Jurkat, Clone E6-1 (cell line): ENCODE measurements at regions not wholly inside any gene's neighbourhood (a gene's known extent, or its start where the extent isn't known, plus 50 kb on each side); places are given as distances from the start of the nearest gene placed in this dataset.

Experiments
- DNase-seq: peaks from one replicate; pipeline ENCODE4 v3.0.0-alpha.2; 2011; ENCODE audit warnings: low read depth, low spot score
- H3K4me3 ChIP-seq: 2 replicates; pipeline ENCODE4 v1.5.1; 2011; ENCODE audit warnings: mild to moderate bottlenecking, low read length, control low read depth, moderate library complexity

DNA sequence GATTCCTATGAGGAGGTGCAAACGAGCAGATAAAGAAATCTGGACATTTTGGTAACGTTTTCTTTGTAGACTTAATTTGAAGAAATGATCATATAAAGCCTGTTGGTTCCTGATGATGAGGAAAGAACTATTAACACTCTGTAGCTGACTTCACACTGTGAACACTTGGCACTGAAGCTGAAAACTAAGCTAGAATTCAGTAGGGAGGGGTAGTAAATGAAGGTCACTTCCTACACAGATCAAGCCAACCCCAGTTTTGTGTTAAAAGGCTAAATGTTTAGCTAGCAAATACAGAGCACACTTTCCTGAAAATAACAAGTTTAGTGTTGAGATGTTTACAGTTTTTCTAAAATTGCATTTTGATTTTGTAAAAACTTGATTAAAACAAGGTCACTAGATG is 296.2 kb upstream of the PRDM1 start:
- DNase-seq, result no peak
- no peak overlapping the region for H3K4me3 ChIP-seq

DNA sequence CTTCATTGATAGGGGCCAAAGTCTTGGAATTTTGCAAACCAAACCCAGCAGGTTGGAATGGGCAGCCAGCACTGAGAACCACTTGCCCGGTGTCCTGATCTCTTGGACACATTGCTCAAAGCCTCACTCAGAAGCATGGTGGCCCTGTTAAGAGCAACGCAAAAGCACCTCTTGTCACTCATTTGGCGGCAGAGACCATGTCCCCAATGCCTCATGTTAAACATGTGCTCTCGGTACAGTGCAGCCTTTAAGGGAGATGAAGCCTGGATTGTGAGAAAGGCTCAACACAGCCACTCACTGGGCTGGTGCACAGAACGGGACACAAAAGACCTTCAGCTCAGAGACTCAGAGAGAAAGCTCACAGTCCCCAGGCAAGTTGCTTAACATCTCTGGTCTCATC is 298.4 kb upstream of the PRDM1 start:
- no peak for DNase-seq
- no peak overlapping the region for H3K4me3 ChIP-seq

DNA sequence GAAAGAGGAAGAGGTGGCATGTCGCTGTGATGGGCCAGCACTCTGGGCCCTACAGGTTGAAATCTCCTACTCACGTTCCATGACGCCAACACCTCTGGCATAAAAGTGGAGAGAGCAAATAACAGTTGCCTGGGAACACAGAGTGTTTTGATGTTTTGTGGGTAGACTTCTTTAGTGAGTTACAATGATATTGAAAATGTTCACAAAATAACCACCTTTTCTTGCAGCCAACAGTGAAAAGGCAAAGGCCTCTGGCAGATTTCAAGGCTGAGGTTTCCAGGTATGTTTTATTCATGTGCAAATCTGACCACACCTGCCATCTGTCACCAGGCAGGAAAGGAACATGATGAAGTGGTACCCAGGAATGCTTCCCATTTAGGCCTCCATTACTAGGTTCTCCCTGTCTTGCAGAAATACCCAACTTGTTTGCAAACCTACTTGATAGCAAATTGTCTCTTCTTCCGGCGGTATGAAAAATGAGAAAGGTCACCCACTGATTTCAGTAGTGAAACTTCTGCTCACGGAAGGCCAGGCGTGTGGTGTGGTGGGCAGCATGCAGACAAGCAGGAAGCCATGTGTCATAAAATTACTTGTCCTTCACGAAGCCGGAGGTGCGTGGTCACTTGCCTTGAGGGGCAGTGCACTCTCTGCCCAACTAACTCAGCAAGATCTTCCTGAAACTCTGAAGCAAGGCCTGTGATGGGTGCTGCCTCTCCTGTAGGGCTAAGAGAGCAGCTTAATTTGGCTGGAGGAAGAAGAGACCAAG is 299.1 kb upstream of the PRDM1 start:
- DNase-seq, result no peak
- H3K4me3 ChIP-seq, result no peak overlapping the region

DNA sequence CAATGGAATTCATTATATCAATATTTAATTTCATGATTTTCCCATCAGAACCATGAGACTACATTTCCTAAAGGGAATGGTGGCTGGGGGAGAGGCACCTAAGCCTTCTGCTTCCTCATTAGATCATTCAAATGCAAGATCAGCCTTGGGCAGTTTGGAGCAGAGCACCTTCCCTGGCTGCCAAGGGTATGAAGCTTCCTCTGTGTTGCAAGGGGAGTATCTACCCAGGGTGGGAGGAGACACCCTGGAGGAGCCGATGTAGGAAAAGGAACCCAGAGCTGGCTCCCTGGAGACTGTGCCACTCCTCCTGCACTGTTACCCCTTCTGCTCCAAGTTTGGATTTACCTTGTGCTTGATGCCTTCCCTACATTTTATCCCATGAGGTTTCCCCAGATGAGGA is 299.7 kb upstream of the PRDM1 start:
- no peak for DNase-seq

DNA sequence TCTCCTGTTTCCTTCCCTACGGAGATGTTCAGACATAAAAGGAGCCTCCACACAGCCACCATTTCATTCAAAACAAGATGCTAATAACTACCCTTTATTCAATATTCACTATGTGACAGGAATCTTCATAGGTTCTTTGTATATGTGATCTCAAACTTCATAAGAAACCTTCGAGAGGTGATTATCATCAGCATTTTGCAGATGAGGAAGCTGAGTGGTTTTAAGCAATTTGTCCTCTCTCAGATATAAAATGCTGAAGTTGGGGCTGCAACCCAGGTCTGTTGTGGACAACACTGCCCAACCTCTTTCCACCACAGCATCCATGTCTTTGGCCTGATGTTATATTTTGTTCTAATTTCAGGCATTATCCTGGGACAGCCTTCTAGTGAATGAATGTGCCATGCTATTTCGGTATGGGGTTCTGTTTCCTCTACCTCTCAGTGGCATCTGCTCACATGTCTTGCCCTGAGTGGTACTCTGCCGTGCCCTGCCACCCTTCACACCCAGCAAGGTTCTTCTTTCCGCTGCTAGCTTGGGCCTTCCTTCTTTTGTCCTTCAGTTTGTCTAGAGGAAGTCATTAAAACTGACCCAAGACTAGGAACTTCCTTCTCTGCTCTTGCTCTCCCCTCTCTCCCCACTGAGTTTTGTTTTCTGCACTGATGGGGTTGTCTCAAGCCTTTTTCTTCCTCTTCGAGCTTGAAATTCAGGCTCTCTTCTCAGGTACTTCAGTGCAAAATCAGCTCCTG is 300.9 kb upstream of the PRDM1 start:
- no peak overlapping the region for H3K4me3 ChIP-seq
- no peak for DNase-seq

More for the DNA sequence above, 299.7 kb upstream of the PRDM1 start:
- H3K4me3 ChIP-seq, result no peak overlapping the region

DNA sequence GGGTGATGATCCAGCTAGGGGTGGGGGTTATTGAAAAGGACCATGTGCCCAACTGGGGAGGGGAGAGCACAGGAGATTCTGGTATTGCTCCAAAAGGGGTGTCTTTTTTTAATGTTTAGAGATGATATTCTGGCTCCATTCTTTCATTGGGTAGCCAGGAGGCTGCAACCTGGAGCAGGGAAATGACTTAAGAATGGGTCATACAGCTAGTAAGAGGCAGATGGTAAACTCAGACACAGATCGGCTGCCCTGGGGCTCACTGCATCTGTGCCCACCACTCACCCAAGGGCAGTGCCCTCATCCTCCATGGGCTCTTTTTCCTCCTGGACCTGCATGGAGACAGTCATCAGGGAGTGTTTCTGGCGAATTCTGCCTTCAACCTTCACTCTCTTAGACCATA is 302.0 kb upstream of the PRDM1 start:
- no peak for DNase-seq

DNA sequence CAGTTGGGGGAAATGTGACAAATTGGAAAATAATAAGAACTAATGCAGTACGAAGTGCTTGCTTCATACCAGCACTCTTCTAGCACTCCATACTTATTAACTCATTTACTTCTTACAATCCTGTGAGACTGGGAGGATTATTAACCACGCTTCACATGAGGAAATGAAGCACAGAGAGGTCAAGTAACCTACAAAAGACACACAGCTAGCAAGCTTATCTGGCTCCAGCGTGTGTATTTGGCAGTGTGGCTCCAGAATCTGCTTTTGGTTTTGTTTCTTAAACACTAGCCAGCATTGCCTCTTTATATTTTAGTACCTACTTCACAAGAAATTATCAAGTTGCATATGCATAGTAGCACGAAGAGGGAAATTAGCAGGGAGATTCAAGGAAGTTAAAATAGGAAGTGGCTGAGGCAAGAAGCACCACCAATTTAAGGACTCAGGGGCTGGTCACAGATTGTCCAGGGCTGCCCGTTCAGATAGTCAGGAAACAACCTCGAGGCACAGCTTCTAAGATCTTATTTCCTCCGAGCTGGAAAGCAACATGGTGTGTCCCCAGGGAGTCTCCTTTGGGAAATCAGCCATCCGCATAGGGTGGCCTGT is 302.7 kb upstream of the PRDM1 start:
- DNase-seq, result no peak
- H3K4me3 ChIP-seq, result no peak overlapping the region

More for the DNA sequence above, 302.0 kb upstream of the PRDM1 start:
- H3K4me3 ChIP-seq, result no peak overlapping the region

DNA sequence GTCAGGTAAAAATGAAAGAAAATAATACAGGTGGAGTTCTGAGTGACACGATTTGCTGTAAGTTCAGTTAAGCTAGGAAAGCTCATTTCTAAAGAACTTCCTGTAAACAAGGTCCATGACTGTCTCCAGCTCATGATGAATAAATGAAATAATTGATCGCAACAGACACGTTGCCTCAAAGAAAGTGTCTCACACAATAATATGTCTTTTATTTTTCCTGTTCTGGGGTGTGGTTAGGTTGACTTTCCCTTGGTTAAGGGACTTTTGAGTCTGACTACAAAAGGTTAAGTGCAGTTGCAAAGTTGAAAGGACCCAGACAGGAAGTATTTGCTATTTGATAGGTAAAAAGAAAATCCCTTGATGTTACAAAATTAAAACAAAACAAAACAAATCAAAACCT is 304.2 kb upstream of the PRDM1 start:
- peak overlapping the region; percentile 13; the same call in 1 of the 2 replicates for H3K4me3 ChIP-seq
- peak; percentile 84 for DNase-seq

DNA sequence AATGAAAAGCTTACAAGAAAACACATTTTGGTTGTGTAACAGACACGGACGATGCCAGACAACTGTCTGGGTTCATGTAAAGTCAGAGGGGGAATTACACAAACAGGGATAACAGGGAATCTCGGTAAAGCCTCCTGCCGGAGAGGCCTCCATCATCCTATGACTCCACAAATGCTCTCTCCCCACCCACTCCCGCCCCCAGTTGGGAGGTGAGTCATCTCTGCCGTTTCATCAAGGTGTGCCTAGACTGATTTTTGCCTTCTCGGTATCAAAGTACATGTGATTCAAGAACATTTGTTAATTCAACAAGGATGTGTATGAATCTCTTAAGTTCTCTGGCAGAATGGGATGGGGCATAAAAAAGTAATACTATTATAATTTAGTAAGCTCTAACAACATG is 304.9 kb upstream of the PRDM1 start:
- H3K4me3 ChIP-seq, result no peak overlapping the region
- no peak for DNase-seq

DNA sequence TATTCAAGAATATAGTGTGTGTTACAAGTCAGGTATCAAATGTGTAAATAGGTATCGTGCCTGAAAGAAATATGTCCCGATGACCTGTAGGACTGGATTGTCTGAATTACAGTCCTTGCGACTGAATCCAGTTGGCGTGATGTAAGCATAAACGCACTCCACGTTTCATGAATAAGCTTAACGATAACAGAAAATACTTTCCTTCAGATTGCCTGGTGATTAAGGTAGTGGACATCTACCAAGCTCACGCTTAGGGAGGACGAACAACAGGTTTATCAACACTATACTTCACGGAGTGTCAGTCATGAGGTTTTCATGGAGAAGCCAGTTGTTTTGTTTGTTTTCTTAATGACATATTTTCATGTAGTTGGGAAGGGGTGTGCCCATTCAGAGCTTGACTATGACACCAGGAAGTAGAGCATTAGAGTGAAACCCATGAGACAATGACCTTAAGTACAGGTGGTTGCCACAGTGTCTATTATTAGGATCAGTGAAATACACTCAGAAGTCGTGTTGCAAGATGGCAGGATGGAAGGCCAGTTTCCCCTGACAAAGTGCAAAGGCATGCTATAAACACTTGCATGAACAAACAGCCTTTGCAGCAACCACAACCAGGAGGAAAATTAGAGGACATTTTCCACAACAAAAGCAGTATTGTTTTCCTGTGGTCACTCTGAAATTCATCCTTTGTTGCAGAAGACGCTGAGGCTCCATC is 305.8 kb upstream of the PRDM1 start:
- H3K4me3 ChIP-seq, result no peak overlapping the region
- DNase-seq, result no peak

DNA sequence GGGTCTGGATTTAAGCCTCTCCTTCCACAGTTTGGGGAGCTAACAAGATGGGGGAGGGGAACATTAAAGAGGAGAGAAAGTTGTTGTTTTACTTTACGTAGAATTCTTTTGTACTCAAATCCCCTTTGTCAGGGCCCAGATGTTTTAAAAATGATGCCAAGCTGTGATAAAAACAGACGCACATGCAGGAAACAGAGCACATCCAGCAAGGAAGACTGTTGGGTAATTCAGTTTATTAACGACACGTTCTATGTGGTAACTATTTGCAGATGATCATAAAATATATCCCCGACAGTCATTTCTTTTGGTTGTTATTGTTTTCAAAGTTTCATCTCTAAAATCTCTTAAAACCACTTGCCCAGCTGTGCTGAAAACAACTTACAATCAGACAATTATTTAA is 307.0 kb upstream of the PRDM1 start:
- peak; percentile 50 for DNase-seq
- no peak overlapping the region for H3K4me3 ChIP-seq

DNA sequence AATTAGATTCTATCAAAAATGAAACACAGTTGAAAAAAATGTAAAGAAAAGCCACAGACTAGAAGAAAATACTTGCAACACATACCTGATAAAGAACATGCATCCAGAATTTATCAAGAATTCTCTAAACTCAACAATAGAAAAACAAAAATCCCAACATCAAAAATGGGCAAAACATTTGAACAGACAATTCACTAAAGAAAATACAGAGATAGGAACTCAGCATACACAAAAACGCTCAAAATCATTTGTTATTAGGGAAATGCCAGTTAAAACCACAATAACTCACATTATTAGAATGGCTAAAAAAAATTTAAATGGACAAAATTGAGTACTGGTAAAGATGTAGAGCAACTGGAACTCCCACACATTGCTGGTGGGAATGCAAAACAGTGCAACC is 311.0 kb upstream of the PRDM1 start:
- no peak overlapping the region for H3K4me3 ChIP-seq
- no peak for DNase-seq

DNA sequence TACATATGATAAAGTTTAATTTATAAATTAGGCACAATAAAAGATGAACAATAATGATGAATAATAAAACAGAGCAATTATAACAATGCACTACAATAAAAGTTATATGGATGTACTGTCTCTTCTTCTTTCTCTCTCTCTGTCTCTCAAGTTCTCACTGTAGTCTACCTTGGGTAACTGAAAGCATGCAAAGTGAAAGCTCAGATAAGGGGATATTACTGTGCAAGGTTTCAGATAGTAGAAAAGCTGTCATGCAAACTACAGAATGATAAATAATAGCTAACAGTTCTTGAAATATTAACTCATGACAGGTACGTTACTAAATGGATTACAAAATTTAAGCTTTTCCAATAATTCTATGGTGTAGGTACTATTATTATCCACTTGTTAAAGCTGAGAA is 311.9 kb upstream of the PRDM1 start:
- H3K4me3 ChIP-seq, result no peak overlapping the region
- no peak for DNase-seq

DNA sequence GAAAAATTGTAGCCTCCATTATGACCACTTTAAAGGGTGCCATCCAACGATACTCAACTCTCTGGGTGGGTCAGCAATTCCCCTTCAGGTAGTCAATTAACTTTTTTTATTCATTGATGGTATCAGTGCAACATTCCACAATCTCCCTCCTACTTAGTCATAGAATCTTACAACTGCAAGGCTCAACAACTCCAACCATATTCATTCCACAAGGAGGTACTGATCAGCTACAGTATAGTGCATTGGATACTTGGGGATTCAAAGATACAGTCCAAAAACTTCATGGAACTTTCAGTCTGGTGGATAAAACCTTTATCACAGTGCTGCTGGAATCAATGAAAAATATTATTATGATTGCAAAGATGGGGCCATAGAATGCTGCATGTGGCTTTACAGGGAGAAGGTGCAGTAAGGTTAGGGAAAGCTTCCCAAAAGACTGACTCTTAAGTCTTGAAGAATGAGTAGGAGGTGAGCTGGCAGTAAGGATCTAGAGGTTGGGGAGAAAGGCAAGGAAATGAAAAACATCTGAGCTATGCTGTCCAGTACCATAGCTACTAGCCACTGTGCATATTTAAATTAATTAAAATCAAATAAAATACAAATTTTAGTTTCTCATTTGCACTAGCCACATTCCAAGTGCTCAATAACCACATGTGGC is 314.7 kb upstream of the PRDM1 start:
- no peak overlapping the region for H3K4me3 ChIP-seq
- DNase-seq, result no peak

DNA sequence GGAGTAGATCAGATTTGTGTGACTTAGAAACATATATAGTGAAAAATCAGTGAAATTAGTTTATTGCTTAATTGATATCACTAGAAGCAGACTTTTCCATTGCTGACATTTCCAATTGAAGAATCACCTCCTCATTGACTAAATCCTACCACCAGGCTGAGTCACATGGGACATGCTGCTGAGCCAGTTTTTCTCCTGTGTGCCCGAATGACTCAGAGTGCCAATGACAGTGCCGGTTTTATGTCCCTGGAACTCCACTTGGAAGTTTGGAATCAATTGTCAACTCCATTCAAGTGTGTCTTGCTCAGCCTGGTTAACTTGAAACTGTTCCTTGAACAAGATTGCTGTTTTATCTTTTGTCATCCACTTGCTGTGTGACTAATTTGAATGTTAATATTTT is 316.1 kb upstream of the PRDM1 start:
- DNase-seq, result no peak
- no peak overlapping the region for H3K4me3 ChIP-seq

DNA sequence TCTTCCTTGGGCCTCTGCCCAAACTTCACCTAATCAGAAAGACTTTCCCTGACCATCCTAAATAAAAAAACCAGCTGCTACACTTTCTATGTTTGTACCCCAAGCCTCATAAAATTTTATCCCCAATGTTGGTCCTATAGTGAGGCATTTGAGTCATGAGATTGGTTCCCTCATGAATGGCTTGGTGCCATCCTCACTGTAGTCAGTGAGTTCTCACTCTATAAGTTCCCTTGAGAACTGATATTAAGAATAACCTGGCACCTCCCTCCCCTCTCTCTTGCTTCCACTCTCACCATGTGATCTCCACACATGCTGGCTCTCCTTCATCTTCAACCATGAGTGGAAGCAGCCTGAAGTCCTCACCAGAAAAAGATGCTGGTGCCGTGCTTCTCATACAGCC is 316.9 kb upstream of the PRDM1 start:
- no peak overlapping the region for H3K4me3 ChIP-seq
- DNase-seq, result no peak

DNA sequence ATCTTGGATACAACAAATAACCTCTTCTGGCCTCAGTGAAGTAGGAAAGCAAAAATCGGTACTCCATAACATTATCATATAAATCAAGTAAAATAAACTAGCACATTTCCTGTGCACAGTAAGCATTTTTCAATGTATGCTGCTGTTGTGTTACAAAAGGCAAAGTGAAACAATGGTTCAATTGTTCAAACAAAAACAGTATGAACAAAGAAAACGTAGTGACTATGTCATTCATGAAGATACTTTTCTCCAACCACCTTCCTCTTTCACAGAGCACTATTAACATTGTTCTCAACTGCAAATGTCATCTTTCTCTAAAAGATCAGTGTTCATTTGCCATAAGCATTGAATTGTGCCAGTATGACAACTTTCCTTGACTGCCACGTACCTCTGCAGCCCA is 318.6 kb upstream of the PRDM1 start:
- no peak overlapping the region for H3K4me3 ChIP-seq
- DNase-seq, result no peak

DNA sequence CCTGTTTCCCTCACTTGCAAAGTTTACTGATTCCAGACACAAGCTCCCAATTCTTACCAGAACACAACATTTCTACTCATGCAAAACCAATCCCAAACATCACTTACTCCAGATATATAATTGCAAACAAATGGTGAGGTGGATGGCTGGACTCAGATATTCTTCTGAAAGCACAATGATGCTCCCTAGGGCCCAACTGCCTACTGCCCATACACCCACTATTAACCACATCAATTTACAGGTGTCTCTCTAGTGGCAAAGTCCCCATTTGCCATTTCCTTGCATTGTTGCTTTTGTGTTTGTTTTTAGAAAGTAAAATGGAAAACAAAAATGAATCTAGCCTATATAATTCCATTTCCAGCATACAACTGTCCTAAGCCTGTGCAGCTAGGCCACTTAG is 320.9 kb upstream of the PRDM1 start:
- no peak overlapping the region for H3K4me3 ChIP-seq
- no peak for DNase-seq

DNA sequence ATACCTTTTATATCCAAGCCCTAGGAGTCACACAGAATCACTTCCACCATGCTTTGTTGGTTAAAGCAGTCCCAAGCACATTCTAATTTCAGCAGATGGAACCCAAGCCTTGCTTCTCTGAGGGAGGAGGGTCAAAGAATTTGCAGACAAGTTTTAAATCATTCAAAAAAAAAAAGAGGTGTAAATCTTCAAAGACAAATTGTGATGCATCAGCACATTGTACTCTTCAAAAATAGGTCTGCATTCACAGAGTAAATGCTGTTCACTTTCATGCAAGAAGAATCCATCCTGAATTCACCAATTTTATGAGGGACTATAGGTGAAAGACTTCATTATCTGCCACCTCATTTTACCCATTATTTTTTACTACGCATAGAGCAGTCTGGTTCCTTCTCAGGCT is 321.8 kb upstream of the PRDM1 start:
- no peak overlapping the region for H3K4me3 ChIP-seq
- DNase-seq, result no peak
